RWPE2 (cell line): ENCODE measurements at regions not wholly inside any gene's neighbourhood (a gene's known extent, or its start where the extent isn't known, plus 50 kb on each side); places are given as distances from the start of the nearest gene placed in this dataset.

Source experiments
- ATAC-seq: fragments of 200-7000 bp; cut with Tn5 transposase; 3 replicates; pipeline ENCODE4 v1.9.1; 2021; ENCODE audit warnings: low read depth
- DNase-seq: peaks from one replicate; pipeline ENCODE4 v3.0.0-alpha.2; 2020; ENCODE audit warnings: low spot score
- H3K27ac ChIP-seq: fragments of 450-650 bp; 2 replicates; pipeline ENCODE4 v1.5.1; 2017; ENCODE audit warnings: mild to moderate bottlenecking; ENCODE audit not compliant: poor library complexity, severe bottlenecking
- H3K27me3 ChIP-seq: fragments of 250-450 bp; sonication (Bioruptor Pico); 2 replicates; pipeline ENCODE4 v1.5.1; 2021; ENCODE audit warnings: mild to moderate bottlenecking, moderate library complexity; ENCODE audit not compliant: insufficient read depth, poor library complexity, severe bottlenecking
- H3K36me3 ChIP-seq: fragments of 250-450 bp; sonication (Bioruptor Pico); 2 replicates; pipeline ENCODE4 v1.5.1; 2020; ENCODE audit warnings: low read depth, mild to moderate bottlenecking, moderate library complexity
- H3K4me1 ChIP-seq: fragments of 250-450 bp; sonication (Bioruptor Pico); 2 replicates; pipeline ENCODE4 v1.5.1; 2021; ENCODE audit warnings: mild to moderate bottlenecking, moderate library complexity; ENCODE audit not compliant: insufficient read depth, poor library complexity, severe bottlenecking
- H3K4me3 ChIP-seq: fragments of 250-450 bp; sonication (Bioruptor Pico); 2 replicates; pipeline ENCODE4 v1.5.1; 2021; ENCODE audit warnings: mild to moderate bottlenecking, moderate library complexity; ENCODE audit not compliant: severe bottlenecking
- H3K9me3 ChIP-seq: fragments of 250-450 bp; sonication (Bioruptor Pico); 2 replicates; pipeline ENCODE4 v1.5.1; 2021; ENCODE audit warnings: mild to moderate bottlenecking, moderate library complexity; ENCODE audit not compliant: severe bottlenecking
- TF ChIP-seq, protein P1 (sequence below): fragments of 450-650 bp; IDR thresholded peaks from one replicate; pipeline ENCODE4 v1.5.1; 2017; ENCODE audit warnings: mild to moderate bottlenecking, moderate library complexity; ENCODE audit not compliant: poor library complexity, severe bottlenecking

DNA sequence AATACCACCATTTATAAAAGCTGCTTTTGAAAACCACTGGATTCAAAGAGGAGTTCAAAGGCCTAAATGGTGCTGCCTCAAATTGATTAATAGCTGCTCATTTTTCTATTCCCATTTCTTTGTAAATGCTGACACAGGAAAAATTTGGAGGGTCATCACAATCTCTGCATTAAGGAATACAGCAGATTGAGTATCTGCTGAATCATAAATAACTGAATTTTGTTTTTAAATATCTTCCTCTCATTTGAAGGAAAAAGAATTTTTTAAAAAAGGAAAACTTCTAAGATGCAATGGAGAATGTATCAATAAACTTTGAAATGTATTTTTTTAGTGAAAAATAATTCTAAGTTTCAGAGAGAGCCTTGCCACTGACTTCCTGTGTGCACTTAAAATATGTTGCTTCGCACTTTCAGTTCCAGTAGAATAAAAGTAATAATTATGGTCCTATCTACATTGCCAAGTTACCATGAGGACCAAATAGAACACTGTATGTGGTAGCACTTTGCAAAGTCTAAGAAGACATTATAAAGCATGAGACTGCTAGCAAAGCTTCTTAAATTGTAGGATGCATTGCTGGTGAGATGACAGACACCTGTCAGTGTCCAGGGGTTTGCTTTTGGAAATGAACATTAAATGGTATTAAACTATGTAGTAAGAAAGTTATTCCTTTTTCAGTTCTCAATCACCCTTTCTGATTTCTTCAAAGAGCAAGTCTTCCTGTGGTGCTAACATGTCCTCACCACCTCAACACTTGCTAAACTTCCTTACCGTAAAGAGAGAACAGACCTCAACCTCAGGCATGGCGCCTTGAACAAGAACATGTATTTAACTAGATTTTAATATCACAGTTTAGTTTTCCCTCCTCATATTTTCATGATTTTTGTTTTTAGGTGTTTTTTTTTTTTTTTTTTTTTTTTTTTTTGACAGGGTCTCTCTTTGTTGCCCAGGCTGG lies 555.1 kb downstream of the EBF1 start:
- no peaks in the 10 kb centered on the region for H3K27me3 ChIP-seq
- TF ChIP-seq, protein P1, sequence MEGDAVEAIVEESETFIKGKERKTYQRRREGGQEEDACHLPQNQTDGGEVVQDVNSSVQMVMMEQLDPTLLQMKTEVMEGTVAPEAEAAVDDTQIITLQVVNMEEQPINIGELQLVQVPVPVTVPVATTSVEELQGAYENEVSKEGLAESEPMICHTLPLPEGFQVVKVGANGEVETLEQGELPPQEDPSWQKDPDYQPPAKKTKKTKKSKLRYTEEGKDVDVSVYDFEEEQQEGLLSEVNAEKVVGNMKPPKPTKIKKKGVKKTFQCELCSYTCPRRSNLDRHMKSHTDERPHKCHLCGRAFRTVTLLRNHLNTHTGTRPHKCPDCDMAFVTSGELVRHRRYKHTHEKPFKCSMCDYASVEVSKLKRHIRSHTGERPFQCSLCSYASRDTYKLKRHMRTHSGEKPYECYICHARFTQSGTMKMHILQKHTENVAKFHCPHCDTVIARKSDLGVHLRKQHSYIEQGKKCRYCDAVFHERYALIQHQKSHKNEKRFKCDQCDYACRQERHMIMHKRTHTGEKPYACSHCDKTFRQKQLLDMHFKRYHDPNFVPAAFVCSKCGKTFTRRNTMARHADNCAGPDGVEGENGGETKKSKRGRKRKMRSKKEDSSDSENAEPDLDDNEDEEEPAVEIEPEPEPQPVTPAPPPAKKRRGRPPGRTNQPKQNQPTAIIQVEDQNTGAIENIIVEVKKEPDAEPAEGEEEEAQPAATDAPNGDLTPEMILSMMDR: no peak
- H3K4me1 ChIP-seq: no peaks in the 10 kb centered on the region
- no peaks in the 10 kb centered on the region for H3K9me3 ChIP-seq
- DNase-seq: no peak
- no peak for ATAC-seq
- H3K4me3 ChIP-seq: no peak overlapping the region
- no peak overlapping the region for H3K27ac ChIP-seq
- no peaks in the 10 kb centered on the region for H3K36me3 ChIP-seq

DNA sequence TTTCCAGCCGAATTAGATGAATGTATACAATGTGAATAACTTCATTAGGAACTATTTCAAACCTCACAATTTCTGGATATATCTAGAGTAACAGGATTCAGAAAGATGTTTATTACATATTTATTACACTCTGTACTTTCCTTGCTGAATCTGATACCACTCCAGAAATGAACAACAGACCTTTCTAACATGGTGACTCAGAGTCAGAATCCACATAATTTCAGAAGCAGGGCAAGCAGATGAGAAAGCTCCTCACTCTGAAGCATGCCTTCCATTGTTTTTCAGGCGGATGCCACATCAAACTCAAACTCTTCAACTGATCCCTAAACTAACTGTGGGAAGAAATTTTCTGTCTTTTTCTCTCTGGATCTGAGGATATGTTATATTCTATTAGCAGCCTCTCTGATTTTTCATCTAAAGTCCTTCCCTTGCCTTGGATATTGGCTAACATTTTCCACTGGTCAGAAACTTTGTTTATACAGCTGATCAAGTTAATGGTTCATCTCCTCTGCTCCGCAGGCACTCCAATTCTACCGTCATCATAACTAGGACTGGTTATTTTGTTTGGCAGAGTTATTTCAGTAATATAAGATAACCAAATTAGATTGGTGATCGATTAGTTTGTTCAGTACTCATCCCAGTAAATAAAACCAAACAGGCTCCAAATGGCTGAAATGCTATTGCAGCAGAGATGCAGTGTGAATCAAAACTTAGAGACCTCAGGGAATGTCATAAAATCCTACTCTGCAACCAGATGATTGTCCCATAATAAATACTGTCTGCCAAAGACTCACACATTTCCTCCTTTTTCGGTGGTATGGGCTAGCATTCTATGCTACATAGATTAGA lies 556.0 kb downstream of the EBF1 start:
- H3K27ac ChIP-seq: no peak overlapping the region
- no peaks in the 10 kb centered on the region for H3K36me3 ChIP-seq
- TF ChIP-seq, protein P1: no peak
- DNase-seq (no peak), ATAC-seq (no peak)
- H3K9me3 ChIP-seq: no peaks in the 10 kb centered on the region
- H3K27me3 ChIP-seq: no peaks in the 10 kb centered on the region
- no peaks in the 10 kb centered on the region for H3K4me1 ChIP-seq
- no peak overlapping the region for H3K4me3 ChIP-seq

DNA sequence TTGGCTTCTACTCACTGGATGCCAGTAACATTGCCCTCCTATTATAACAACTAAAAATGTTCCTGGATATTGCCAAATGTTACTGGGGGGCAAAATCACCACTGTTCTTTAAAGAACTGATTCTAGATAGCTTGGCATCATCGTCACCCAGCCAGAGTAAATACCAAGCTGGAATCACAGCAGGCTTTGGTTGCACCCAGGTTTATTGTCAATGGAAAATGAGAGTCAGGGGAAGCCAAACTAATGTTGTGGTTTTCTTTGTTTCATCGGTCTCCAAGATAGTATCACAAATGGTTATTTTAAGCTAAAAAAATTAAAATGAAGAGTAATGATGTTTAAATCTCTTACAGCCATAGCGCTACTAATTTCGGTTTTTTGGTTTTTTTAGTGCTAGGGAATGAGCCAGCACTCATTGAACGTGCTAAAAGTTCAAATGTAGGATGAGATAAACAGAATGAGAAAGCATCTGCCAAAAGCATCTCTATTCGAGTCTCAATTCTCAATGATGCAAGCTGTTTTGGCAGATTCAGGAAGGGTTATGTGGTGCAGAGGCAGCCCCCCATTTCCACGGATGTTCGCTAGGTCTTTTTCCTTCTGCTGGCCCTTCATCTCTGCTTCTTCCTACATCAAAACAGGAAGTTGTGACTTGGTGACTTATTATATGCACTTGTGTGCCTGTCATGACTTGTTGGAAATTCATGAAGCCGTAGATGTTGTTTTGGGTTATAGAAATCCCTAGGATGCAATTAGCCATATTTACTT lies 558.0 kb downstream of the EBF1 start:
- Histone ChIP-seq H3K4me1 (no peaks in the 10 kb centered on the region), H3K36me3 (no peaks in the 10 kb centered on the region), H3K27me3 (peaks cover 6% of the 10 kb centered on the region), H3K27ac (no peak overlapping the region), H3K9me3 (no peaks in the 10 kb centered on the region), H3K4me3 (no peak overlapping the region)
- no peak for DNase-seq
- ATAC-seq: no peak
- TF ChIP-seq, protein P1: no peak

DNA sequence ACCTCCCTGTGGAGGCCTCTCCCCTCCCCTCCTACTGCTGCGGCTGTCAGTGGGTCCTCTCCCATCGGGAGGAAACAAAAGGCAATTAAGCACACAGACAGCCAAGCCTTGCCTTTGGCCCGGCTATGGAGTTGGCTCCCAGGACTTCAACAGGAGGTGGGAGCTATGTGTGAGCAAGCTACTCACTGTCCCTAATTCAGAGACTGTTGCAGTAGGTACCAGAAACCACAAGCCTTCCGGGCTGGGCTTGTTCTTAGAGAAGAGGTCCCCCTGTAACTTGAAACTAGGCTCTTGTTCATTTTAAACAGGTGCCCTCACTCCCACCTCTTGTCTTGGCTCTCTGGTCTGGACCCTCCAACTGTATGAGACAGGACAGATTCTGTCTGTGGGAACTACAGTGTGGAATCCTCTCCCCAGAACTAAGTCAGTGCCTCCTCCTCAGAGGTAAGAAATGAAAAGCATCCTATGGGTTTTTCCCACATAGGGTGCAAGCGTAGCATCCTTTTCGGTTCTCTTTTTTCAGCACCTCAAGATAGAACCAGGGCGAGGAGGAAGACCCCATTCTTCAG lies 561.1 kb downstream of the EBF1 start:
- Histone ChIP-seq H3K4me1 (no peaks in the 10 kb centered on the region), H3K36me3 (no peaks in the 10 kb centered on the region), H3K27me3 (peaks cover 12% of the 10 kb centered on the region), H3K9me3 (no peaks in the 10 kb centered on the region), H3K27ac (no peak overlapping the region), H3K4me3 (no peak overlapping the region)
- TF ChIP-seq, protein P1: no peak
- no peak for DNase-seq
- ATAC-seq: no peak; the same call in 2 of the 3 replicates
